ENCODE measurements at regions not wholly inside any gene's neighbourhood (a gene's known extent, or its start where the extent isn't known, plus 50 kb on each side); places are given as distances from the start of the nearest gene placed in this dataset.

DNA sequence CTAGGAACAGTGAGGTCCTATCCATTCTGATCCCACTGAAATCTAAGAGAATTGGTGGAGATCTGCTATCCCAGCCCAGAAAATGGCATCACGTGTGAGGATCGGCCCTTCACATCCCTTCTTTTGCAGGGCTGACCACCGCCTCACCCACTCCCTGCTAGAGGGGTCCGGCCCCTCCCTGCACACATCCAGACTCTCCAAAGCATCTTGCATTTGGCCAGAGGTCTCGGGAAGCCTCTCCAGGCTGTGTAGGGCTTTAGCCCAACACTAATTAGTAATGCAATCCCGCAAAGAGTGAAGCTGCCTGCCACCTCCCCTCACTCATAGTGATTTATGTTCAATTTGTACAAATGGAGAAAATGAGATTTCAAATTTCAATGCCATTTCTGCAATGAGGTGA is 434.4 kb upstream of the ZFHX3 start:
- H3K9me3 ChIP-seq: no peaks in the 10 kb centered on the region
- H3K36me3 ChIP-seq (ENCODE audit: insufficient read depth in 1 of 2, low read depth in 1 of 2): no peaks in the 10 kb centered on the region
- 66 to 87% (median 74%) methylated on average over 6 of the region's 6 CpGs for WGBS, 3 donors
- DNase-seq: no peak
- no peak for ATAC-seq
- H3K27ac ChIP-seq: no peak overlapping the region
- no peaks in the 10 kb centered on the region for H3K27me3 ChIP-seq (ENCODE audit: insufficient read depth in 3 of 3, low read length in 2 of 3)
- no peak overlapping the region for H3K4me3 ChIP-seq
- intact Hi-C loops (cut with DNase I): no loop called here
- H3K4me1 ChIP-seq: no peaks in the 10 kb centered on the region
- TF ChIP-seq, protein P1, sequence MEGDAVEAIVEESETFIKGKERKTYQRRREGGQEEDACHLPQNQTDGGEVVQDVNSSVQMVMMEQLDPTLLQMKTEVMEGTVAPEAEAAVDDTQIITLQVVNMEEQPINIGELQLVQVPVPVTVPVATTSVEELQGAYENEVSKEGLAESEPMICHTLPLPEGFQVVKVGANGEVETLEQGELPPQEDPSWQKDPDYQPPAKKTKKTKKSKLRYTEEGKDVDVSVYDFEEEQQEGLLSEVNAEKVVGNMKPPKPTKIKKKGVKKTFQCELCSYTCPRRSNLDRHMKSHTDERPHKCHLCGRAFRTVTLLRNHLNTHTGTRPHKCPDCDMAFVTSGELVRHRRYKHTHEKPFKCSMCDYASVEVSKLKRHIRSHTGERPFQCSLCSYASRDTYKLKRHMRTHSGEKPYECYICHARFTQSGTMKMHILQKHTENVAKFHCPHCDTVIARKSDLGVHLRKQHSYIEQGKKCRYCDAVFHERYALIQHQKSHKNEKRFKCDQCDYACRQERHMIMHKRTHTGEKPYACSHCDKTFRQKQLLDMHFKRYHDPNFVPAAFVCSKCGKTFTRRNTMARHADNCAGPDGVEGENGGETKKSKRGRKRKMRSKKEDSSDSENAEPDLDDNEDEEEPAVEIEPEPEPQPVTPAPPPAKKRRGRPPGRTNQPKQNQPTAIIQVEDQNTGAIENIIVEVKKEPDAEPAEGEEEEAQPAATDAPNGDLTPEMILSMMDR (IDR thresholded peaks at IDR 0.05): no peak

DNA sequence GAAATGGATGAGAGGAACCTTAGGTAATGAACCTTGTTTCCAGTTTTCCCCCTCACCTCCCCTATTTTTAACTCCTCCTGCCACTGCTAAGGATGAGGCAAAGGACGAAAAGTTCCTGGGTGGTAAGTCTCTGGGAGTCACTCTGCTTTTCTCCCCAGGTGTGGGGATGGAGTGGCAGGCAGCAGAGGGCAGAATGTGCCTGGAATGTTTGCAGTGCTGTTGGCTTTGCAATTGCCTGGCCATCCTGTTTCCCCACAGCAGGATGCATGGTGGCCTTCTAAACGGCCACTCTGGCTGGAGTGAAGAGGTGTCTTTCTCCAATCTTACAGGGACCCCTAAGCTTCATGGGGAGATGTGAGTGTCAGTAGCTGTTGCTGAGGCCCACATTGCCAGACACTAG is 432.5 kb upstream of the ZFHX3 start:
- intact Hi-C loops (cut with DNase I): no loop called here
- DNase-seq (no peak), ATAC-seq (no peak)
- Histone ChIP-seq H3K4me1 (no peaks in the 10 kb centered on the region), H3K9me3 (no peaks in the 10 kb centered on the region), H3K27ac (no peak overlapping the region), H3K36me3 (ENCODE audit: insufficient read depth in 1 of 2, low read depth in 1 of 2) (no peaks in the 10 kb centered on the region), H3K27me3 (ENCODE audit: insufficient read depth in 3 of 3, low read length in 2 of 3) (no peaks in the 10 kb centered on the region), H3K4me3 (no peak overlapping the region)
- WGBS, 3 donors: 59 to 64% (median 63%) methylated on average over 2 of the region's 2 CpGs
- TF ChIP-seq, protein P1 (IDR thresholded peaks at IDR 0.05): no peak

DNA sequence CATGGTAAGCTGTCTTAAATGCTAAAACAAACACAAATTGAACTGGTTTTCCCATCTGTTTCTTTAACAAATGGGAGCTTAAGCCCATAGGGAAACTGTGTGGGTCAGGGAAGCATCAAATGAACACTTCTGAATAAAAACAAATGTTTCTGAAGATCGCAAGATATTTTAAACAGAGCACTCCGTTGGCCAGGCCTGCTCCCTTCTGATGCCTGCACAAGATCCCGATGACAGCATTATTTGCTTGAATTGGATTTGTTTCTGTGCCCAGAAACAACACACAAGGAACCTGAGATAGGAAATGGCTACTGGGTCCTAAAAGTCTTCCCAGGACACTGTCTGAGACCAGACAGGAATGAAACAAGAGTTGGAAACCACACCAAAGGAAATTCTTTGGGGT is 425.8 kb upstream of the ZFHX3 start:
- H3K9me3 ChIP-seq: no peaks in the 10 kb centered on the region
- no peaks in the 10 kb centered on the region for H3K36me3 ChIP-seq (ENCODE audit: insufficient read depth in 1 of 2, low read depth in 1 of 2)
- intact Hi-C loops (cut with DNase I): no loop called here
- H3K4me3 ChIP-seq: no peak overlapping the region
- H3K27me3 ChIP-seq (ENCODE audit: insufficient read depth in 3 of 3, low read length in 2 of 3): peaks cover 0 to 1% (median 0%) of the 10 kb centered on the region in 3 donors
- TF ChIP-seq, protein P1 (IDR thresholded peaks at IDR 0.05): no peak
- DNase-seq: no peak
- no peak for ATAC-seq
- WGBS, 3 donors: 49 to 57% (median 52%) methylated on average over 3 of the region's 3 CpGs
- H3K27ac ChIP-seq: no peak overlapping the region
- H3K4me1 ChIP-seq: no peaks in the 10 kb centered on the region

DNA sequence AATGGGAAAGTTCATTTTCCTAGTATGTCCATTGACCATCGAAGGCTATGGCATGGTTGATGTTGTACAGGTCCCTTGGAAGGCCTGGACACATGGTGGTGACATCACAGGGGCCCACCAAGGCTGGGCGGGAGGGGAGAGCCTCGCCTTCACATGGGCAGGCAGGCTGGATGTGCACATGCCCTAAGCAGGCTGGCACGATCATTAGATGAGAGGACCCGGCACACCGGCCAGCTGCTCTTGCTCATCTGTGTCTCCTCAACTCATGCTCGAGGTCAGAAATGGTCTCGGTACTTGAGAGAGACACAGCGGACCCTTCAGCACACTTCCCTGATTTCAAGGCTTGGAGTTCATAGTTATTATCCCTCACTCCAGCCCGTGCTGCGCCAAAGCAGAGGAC is 416.9 kb upstream of the ZFHX3 start:
- DNase-seq (no peak), ATAC-seq (no peak)
- no peak overlapping the region for H3K4me3 ChIP-seq
- WGBS, 3 donors: 60 to 67% (median 66%) methylated on average over 11 of the region's 11 CpGs
- H3K27me3 ChIP-seq (ENCODE audit: insufficient read depth in 3 of 3, low read length in 2 of 3): peaks cover 0 to 1% (median 0%) of the 10 kb centered on the region in 3 donors
- no peak overlapping the region for H3K27ac ChIP-seq
- no peaks in the 10 kb centered on the region for H3K36me3 ChIP-seq (ENCODE audit: insufficient read depth in 1 of 2, low read depth in 1 of 2)
- H3K4me1 ChIP-seq: no peaks in the 10 kb centered on the region
- intact Hi-C loops (cut with DNase I): no loop called here
- TF ChIP-seq, protein P1 (IDR thresholded peaks at IDR 0.05): no peak
- peaks cover 8% of the 10 kb centered on the region for H3K9me3 ChIP-seq

DNA sequence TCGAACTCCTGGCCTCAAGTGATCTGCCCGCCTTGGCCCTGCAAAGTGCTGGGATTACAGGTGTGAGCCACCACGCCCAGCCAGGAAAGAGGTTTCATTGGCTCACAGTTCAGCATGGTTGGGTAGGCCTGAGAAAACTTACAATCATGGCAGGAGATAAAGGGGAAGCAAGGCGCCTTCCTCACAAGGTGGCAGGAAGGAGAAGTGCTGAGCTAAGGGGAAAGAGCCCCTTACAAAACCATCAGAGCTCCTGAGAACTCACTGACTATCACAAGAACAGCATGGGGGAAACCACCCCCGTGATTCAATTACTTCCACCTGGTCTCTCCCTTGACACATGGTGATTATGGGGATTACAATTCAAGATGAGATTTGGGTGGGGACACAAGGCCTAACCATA is 411.7 kb upstream of the ZFHX3 start:
- Histone ChIP-seq H3K9me3 (peaks cover 8% of the 10 kb centered on the region), H3K4me1 (no peaks in the 10 kb centered on the region), H3K27ac (no peak overlapping the region), H3K36me3 (ENCODE audit: insufficient read depth in 1 of 2, low read depth in 1 of 2) (no peaks in the 10 kb centered on the region), H3K27me3 (ENCODE audit: insufficient read depth in 3 of 3, low read length in 2 of 3) (no peaks in the 10 kb centered on the region), H3K4me3 (no peak overlapping the region)
- intact Hi-C loops (cut with DNase I): no loop called here
- TF ChIP-seq, protein P1 (IDR thresholded peaks at IDR 0.05): no peak
- 89 to 92% (median 89%) methylated on average over 5 of the region's 5 CpGs for WGBS, 3 donors
- DNase-seq (no peak), ATAC-seq (no peak)

All from psoas muscle (tissue), 7 donors.